GM23338 (cell line): ENCODE measurements at regions not wholly inside any gene's neighbourhood (a gene's known extent, or its start where the extent isn't known, plus 50 kb on each side); places are given as distances from the start of the nearest gene placed in this dataset.

ENCODE experiments used
- ATAC-seq: fragments of 200-7000 bp; cut with Tn5 transposase; 3 replicates; pipeline ENCODE4 v1.9.1; 2020
- DNase-seq: peaks from one replicate; pipeline ENCODE4 v3.0.0-alpha.2; 2015; ENCODE audit warnings: low spot score
- H2AFZ ChIP-seq: fragments of 200-600 bp; sonication (generic); 2 replicates; pipeline ENCODE4 v1.8.0; 2016; ENCODE audit warnings: antibody characterized with exemption, mild to moderate bottlenecking, moderate library complexity
- H3F3A ChIP-seq: fragments of 200-600 bp; sonication (generic); replicated peaks from 2 replicates; pipeline ENCODE4 v1.8.0; 2017; ENCODE audit warnings: antibody characterized with exemption, mixed run types, low read depth
- H3K27ac ChIP-seq: fragments of 200-600 bp; sonication (generic); 2 replicates; pipeline ENCODE4 v1.6.1; 2016; ENCODE audit warnings: low read depth
- H3K27me3 ChIP-seq: fragments of 200-600 bp; sonication (generic); 2 replicates; pipeline ENCODE4 v1.8.0; 2016; ENCODE audit warnings: mild to moderate bottlenecking, mixed run types, moderate library complexity; ENCODE audit not compliant: insufficient read depth
- H3K36me3 ChIP-seq: fragments of 200-600 bp; sonication (generic); 2 replicates; pipeline ENCODE4 v1.8.0; 2016; ENCODE audit warnings: mild to moderate bottlenecking; ENCODE audit not compliant: insufficient read depth
- H3K4me1 ChIP-seq: fragments of 200-600 bp; sonication (generic); 2 replicates; pipeline ENCODE4 v1.8.0; 2016; ENCODE audit warnings: mild to moderate bottlenecking, moderate library complexity; ENCODE audit not compliant: insufficient read depth
- H3K4me2 ChIP-seq: fragments of 200-600 bp; sonication (generic); 2 replicates; pipeline ENCODE4 v1.7.1; 2017; ENCODE audit warnings: mixed run types
- H3K4me3 ChIP-seq: fragments of 200-600 bp; sonication (generic); 2 replicates; pipeline ENCODE4 v1.6.1; 2016; ENCODE audit warnings: mixed run types
- H3K79me2 ChIP-seq: fragments of 200-600 bp; sonication (generic); replicated peaks from 2 replicates; pipeline ENCODE4 v1.8.0; 2017; ENCODE audit warnings: mild to moderate bottlenecking; ENCODE audit not compliant: insufficient read depth
- H3K9me2 ChIP-seq: fragments of 200-600 bp; sonication (generic); 2 replicates; pipeline ENCODE4 v1.8.0; 2017; ENCODE audit not compliant: insufficient read depth
- H4K20me1 ChIP-seq: fragments of 200-600 bp; sonication (generic); replicated peaks from 2 replicates; pipeline ENCODE4 v1.8.0; 2017; ENCODE audit warnings: mild to moderate bottlenecking; ENCODE audit not compliant: insufficient read depth
- H3K27ac Mint-ChIP-seq: 2 replicates; pipeline ENCODE4 v1.8.0; 2020; ENCODE audit warnings: inconsistent platforms, mild to moderate bottlenecking, moderate library complexity, mixed read lengths
- H3K27me3 Mint-ChIP-seq: 3 replicates; pipeline ENCODE4 v1.8.0; 2022; ENCODE audit warnings: low read depth, mild to moderate bottlenecking, moderate library complexity, mixed read lengths, inconsistent platforms; ENCODE audit not compliant: insufficient read depth, poor library complexity
- H3K36me3 Mint-ChIP-seq: 3 replicates; pipeline ENCODE4 v1.8.0; 2021; ENCODE audit warnings: low read depth, mild to moderate bottlenecking, inconsistent platforms, moderate library complexity, mixed read lengths
- H3K4me1 Mint-ChIP-seq: 3 replicates; pipeline ENCODE4 v1.8.0; 2020; ENCODE audit warnings: mild to moderate bottlenecking, inconsistent platforms, mixed read lengths
- H3K4me3 Mint-ChIP-seq: 3 replicates; pipeline ENCODE4 v1.8.0; 2021; ENCODE audit warnings: moderate library complexity, mild to moderate bottlenecking, inconsistent platforms, mixed read lengths
- H3K9me3 Mint-ChIP-seq: 3 replicates; pipeline ENCODE4 v1.8.0; 2020; ENCODE audit warnings: moderate library complexity, mild to moderate bottlenecking, inconsistent platforms, mixed read lengths
- CTCF ChIP-seq, 2 experiments: fragments of 200-600 bp in 1 of 2; sonication (generic) in 1 of 2; conservative IDR thresholded peaks; 2 replicates each; pipeline versions ENCODE4 v1.5.1 to v1.6.1; 2016 to 2017; ENCODE audit warnings: antibody characterized with exemption in 2 of 2, low read depth in 2 of 2, mild to moderate bottlenecking in 2 of 2, moderate library complexity in 1 of 2
- ETS1 ChIP-seq: IDR thresholded peaks from 2 replicates; pipeline ENCODE4 v1.6.1; 2016; ENCODE audit warnings: antibody characterized with exemption
- EZH2 ChIP-seq: fragments of 200-600 bp; sonication (generic); IDR thresholded peaks from one replicate; pipeline ENCODE4 v1.8.0; 2017; ENCODE audit warnings: antibody characterized with exemption, mild to moderate bottlenecking, low read depth; ENCODE audit not compliant: unreplicated experiment
- EZH2phosphoT487 ChIP-seq: fragments of 200-600 bp; sonication (generic); IDR thresholded peaks from one replicate; pipeline ENCODE4 v1.8.1; 2018; ENCODE audit warnings: antibody characterized with exemption; ENCODE audit not compliant: unreplicated experiment
- NANOG ChIP-seq: IDR thresholded peaks from 2 replicates; pipeline ENCODE4 v1.6.1; 2016; ENCODE audit warnings: antibody characterized with exemption, borderline replicate concordance
- POLR2AphosphoS5 ChIP-seq: IDR thresholded peaks from 2 replicates; pipeline ENCODE4 v1.6.1; 2016; ENCODE audit warnings: antibody characterized with exemption, low read depth
- REST ChIP-seq: IDR thresholded peaks from one replicate; pipeline ENCODE4 v1.6.1; 2018; ENCODE audit warnings: antibody characterized with exemption; ENCODE audit not compliant: unreplicated experiment
- STAT1 ChIP-seq: IDR thresholded peaks from one replicate; pipeline ENCODE4 v1.6.1; 2016; ENCODE audit warnings: antibody characterized with exemption; ENCODE audit not compliant: unreplicated experiment

- TF ChIP-seq CTCF (conservative IDR thresholded peaks at IDR 0.05; ENCODE audit: low read depth in 2 of 2), result no peak
- TF ChIP-seq POLR2AphosphoS5, result no peak
- no peak for TF ChIP-seq EZH2
- no peak for TF ChIP-seq REST
- TF ChIP-seq EZH2phosphoT487, result no peak
- TF ChIP-seq STAT1, result no peak
These were observed 721.7 kb downstream of the PCDH18 start (continued) for GRCh38 chr4:136810626-136811025.

GRCh38 chr4:136806844-136807243 is 725.5 kb downstream of the PCDH18 start:
- Histone ChIP-seq H3K4me3 (no peak overlapping the region), H3K9me2 (peaks cover 4% of the 10 kb centered on the region; the same call in 1 of the 2 replicates), H3K4me1 (peaks cover 17% of the 10 kb centered on the region), H3K4me2 (no peak overlapping the region), H2AFZ (no peak overlapping the region), H3K36me3 (peaks cover 16% of the 10 kb centered on the region; the same call in 1 of the 2 replicates), H3K79me2 (no peaks in the 10 kb centered on the region), H3K27me3 (no peaks in the 10 kb centered on the region), H4K20me1 (no peaks in the 10 kb centered on the region), H3F3A (no peaks in the 10 kb centered on the region), H3K27ac (no peak overlapping the region)
- H3K27me3 Mint-ChIP-seq, result peaks cover 8% of the 10 kb centered on the region
- ATAC-seq (no peak), DNase-seq (no peak)
- peaks cover 67% of the 10 kb centered on the region for H3K36me3 Mint-ChIP-seq
- H3K9me3 Mint-ChIP-seq, result peaks cover 62% of the 10 kb centered on the region
- no peak overlapping the region for H3K27ac Mint-ChIP-seq
- no peak for TF ChIP-seq CTCF (conservative IDR thresholded peaks at IDR 0.05; ENCODE audit: low read depth in 2 of 2)
- no peak for TF ChIP-seq EZH2
- TF ChIP-seq EZH2phosphoT487, result no peak
- TF ChIP-seq NANOG, result no peak
- no peak for TF ChIP-seq ETS1
- H3K4me3 Mint-ChIP-seq, result no peak overlapping the region
- H3K4me1 Mint-ChIP-seq, result peaks cover 18% of the 10 kb centered on the region
